H9 (cell line): ENCODE measurements at regions not wholly inside any gene's neighbourhood (a gene's known extent, or its start where the extent isn't known, plus 50 kb on each side); places are given as distances from the start of the nearest gene placed in this dataset.

Source experiments
- DNase-seq: peaks from one replicate; pipeline ENCODE4 v3.0.0-alpha.2; 2017
- H2AFZ ChIP-seq: one replicate; pipeline ENCODE4 v1.6.1; 2013; ENCODE audit warnings: mild to moderate bottlenecking, low read length, control low read depth, moderate library complexity
- H2AK5ac ChIP-seq: 2 replicates; pipeline ENCODE4 v1.6.1; 2013; ENCODE audit warnings: low read length, control low read depth, mixed read lengths; ENCODE audit not compliant: insufficient read length
- H2BK120ac ChIP-seq: one replicate; pipeline ENCODE4 v1.6.1; 2013; ENCODE audit warnings: low read depth, mild to moderate bottlenecking, low read length, control low read depth, inconsistent platforms; ENCODE audit not compliant: poor library complexity, severe bottlenecking
- H2BK12ac ChIP-seq: 2 replicates; pipeline ENCODE4 v1.6.1; 2013; ENCODE audit warnings: low read length, control low read depth, mixed read lengths, low read depth; ENCODE audit not compliant: insufficient read length
- H2BK15ac ChIP-seq: 2 replicates; pipeline ENCODE4 v1.6.1; 2013; ENCODE audit warnings: low read depth, low read length, control low read depth
- H2BK20ac ChIP-seq: one replicate; pipeline ENCODE4 v1.6.1; 2013; ENCODE audit warnings: low read depth, mild to moderate bottlenecking, low read length, control low read depth, inconsistent platforms; ENCODE audit not compliant: poor library complexity, severe bottlenecking
- H2BK5ac ChIP-seq: 2 replicates; pipeline ENCODE4 v1.6.1; 2013; ENCODE audit warnings: low read length, control low read depth, mixed read lengths; ENCODE audit not compliant: insufficient read length
- H3K14ac ChIP-seq: 2 replicates; pipeline ENCODE4 v1.6.1; 2013; ENCODE audit warnings: low read length, control low read depth; ENCODE audit not compliant: insufficient read depth
- H3K18ac ChIP-seq: 2 replicates; pipeline ENCODE4 v1.6.1; 2013; ENCODE audit warnings: low read depth, mild to moderate bottlenecking, mixed read lengths, low read length, control low read depth; ENCODE audit not compliant: insufficient read length
- H3K23ac ChIP-seq: 2 replicates; pipeline ENCODE4 v1.6.1; 2013; ENCODE audit warnings: low read length, control low read depth, mixed read lengths, low read depth; ENCODE audit not compliant: insufficient read length
- H3K23me2 ChIP-seq: 2 replicates; pipeline ENCODE4 v1.6.1; 2013; ENCODE audit warnings: low read depth, mild to moderate bottlenecking, mixed read lengths, low read length, control low read depth; ENCODE audit not compliant: insufficient read length, poor library complexity, severe bottlenecking
- H3K27ac ChIP-seq: 2 replicates; pipeline ENCODE4 v1.5.1; 2013; ENCODE audit warnings: low read length, control low read depth, mixed read lengths, low read depth; ENCODE audit not compliant: insufficient read length
- H3K27me3 ChIP-seq: 2 replicates; pipeline ENCODE4 v1.6.1; 2013; ENCODE audit warnings: low read length, control low read depth, inconsistent platforms; ENCODE audit not compliant: insufficient read depth
- H3K4ac ChIP-seq: 2 replicates; pipeline ENCODE4 v1.6.1; 2013; ENCODE audit warnings: low read depth, mild to moderate bottlenecking, control low read depth, inconsistent platforms, low read length, moderate library complexity
- H3K4me1 ChIP-seq: 2 replicates; pipeline ENCODE4 v1.6.1; 2013; ENCODE audit warnings: low read length, control low read depth, inconsistent platforms; ENCODE audit not compliant: insufficient read depth
- H3K4me2 ChIP-seq: 2 replicates; pipeline ENCODE4 v1.6.1; 2013; ENCODE audit warnings: low read length, control low read depth, mixed read lengths; ENCODE audit not compliant: insufficient read length, insufficient read depth
- H3K56ac ChIP-seq: 2 replicates; pipeline ENCODE4 v1.6.1; 2013; ENCODE audit warnings: low read depth, mild to moderate bottlenecking, mixed read lengths, low read length, control low read depth; ENCODE audit not compliant: insufficient read length
- H3K79me1 ChIP-seq: 2 replicates; pipeline ENCODE4 v1.6.1; 2013; ENCODE audit warnings: low read depth, mild to moderate bottlenecking, moderate library complexity, low read length, control low read depth, inconsistent platforms; ENCODE audit not compliant: insufficient read depth, poor library complexity, severe bottlenecking
- H3K79me2 ChIP-seq: 2 replicates; pipeline ENCODE4 v1.6.1; 2013; ENCODE audit warnings: low read length, control low read depth, inconsistent platforms; ENCODE audit not compliant: insufficient read depth
- H3K9ac ChIP-seq: 2 replicates; pipeline ENCODE4 v1.6.1; 2013; ENCODE audit warnings: low read length, control low read depth, mixed read lengths; ENCODE audit not compliant: insufficient read length; ENCODE audit errors: extremely low read depth
- H3K9me3 ChIP-seq: one replicate; pipeline ENCODE4 v1.6.1; 2013; ENCODE audit warnings: low read depth, low read length, inconsistent platforms; ENCODE audit not compliant: control insufficient read depth
- H3T11ph ChIP-seq: one replicate; pipeline ENCODE4 v1.6.1; 2013; ENCODE audit warnings: mild to moderate bottlenecking, low read length, control low read depth, inconsistent platforms
- H4K20me1 ChIP-seq: one replicate; pipeline ENCODE4 v1.6.1; 2013; ENCODE audit not compliant: control insufficient read depth, insufficient read length, insufficient read depth
- H4K5ac ChIP-seq: 2 replicates; pipeline ENCODE4 v1.6.1; 2013; ENCODE audit warnings: low read depth, mild to moderate bottlenecking, mixed read lengths, low read length, control low read depth; ENCODE audit not compliant: insufficient read length
- H4K8ac ChIP-seq: replicated peaks from 2 replicates; pipeline ENCODE4 v1.6.1; 2013; ENCODE audit warnings: low read length, control low read depth, mixed read lengths, low read depth; ENCODE audit not compliant: insufficient read length
- H4K91ac ChIP-seq: 2 replicates; pipeline ENCODE4 v1.6.1; 2013; ENCODE audit warnings: low read depth, mild to moderate bottlenecking, moderate library complexity, mixed read lengths, low read length, control low read depth; ENCODE audit not compliant: insufficient read length
- H3K27ac Mint-ChIP-seq, 3 experiments: 2 replicates in 2 of 3; 3 replicates in 1 of 3; pipeline ENCODE4 v1.8.0; 2020 to 2021; ENCODE audit warnings: mixed read lengths in 3 of 3, mild to moderate bottlenecking in 1 of 3, moderate library complexity in 1 of 3
- H3K27me3 Mint-ChIP-seq: 2 replicates; pipeline ENCODE4 v1.8.0; 2021; ENCODE audit warnings: low read depth, mild to moderate bottlenecking, moderate library complexity, mixed read lengths
- H3K36me3 Mint-ChIP-seq, 3 experiments: 2 replicates in 2 of 3; 3 replicates in 1 of 3; pipeline ENCODE4 v1.8.0; 2020 to 2021; ENCODE audit warnings: low read depth in 3 of 3, mixed read lengths in 3 of 3; ENCODE audit not compliant: insufficient read depth in 1 of 3
- H3K4me1 Mint-ChIP-seq, 2 experiments: 2 replicates each; pipeline ENCODE4 v1.8.0; 2020; ENCODE audit warnings: mixed read lengths in 2 of 2
- H3K4me3 Mint-ChIP-seq, 2 experiments: 2 replicates in 1 of 2; 3 replicates in 1 of 2; pipeline ENCODE4 v1.8.0; 2020 to 2021; ENCODE audit warnings: mild to moderate bottlenecking in 2 of 2, mixed read lengths in 2 of 2, moderate library complexity in 1 of 2
- H3K9me3 Mint-ChIP-seq, 2 experiments: 2 replicates in 1 of 2; 3 replicates in 1 of 2; pipeline ENCODE4 v1.8.0; 2020; ENCODE audit warnings: mild to moderate bottlenecking in 2 of 2, mixed read lengths in 2 of 2, moderate library complexity in 1 of 2
- CTCF ChIP-seq: fragments of 200-600 bp; sonication (generic); conservative IDR thresholded peaks from 3 replicates; pipeline ENCODE4 v1.8.0; 2021; ENCODE audit warnings: antibody characterized with exemption, mild to moderate bottlenecking
- WGBS: extraction: QIAGEN DNeasy Blood & Tissue Kit; methylation state at CpG from one replicate; pipeline ENCODE4 v1.1.7; 2013; ENCODE audit warnings: missing lambda C conversion rate, low lambda C conversion rate, mixed read lengths; ENCODE audit not compliant: insufficient read length; ENCODE audit errors: extremely low coverage; 5-methylcytosine and 5-hydroxymethylcytosine counted together

- Histone ChIP-seq H4K8ac (no peak overlapping the region), H4K20me1 (no peaks in the 10 kb centered on the region), H3K14ac (no peak overlapping the region), H3K4me2 (no peak overlapping the region), H3K9me3 (no peaks in the 10 kb centered on the region), H2BK20ac (no peak overlapping the region), H4K91ac (no peak overlapping the region), H3K4me1 (no peaks in the 10 kb centered on the region), H3K56ac (no peak overlapping the region), H2AFZ (no peak overlapping the region), H2BK5ac (no peak overlapping the region), H2AK5ac (no peak overlapping the region), H2BK15ac (no peak overlapping the region), H3K23ac (no peak overlapping the region), H4K5ac (no peak overlapping the region), H3T11ph (no peak overlapping the region), H3K23me2 (no peaks in the 10 kb centered on the region), H3K79me2 (no peaks in the 10 kb centered on the region), H3K27me3 (no peaks in the 10 kb centered on the region), H2BK12ac (no peak overlapping the region), H3K9ac (no peak overlapping the region), H2BK120ac (no peak overlapping the region), H3K18ac (no peak overlapping the region), H3K79me1 (no peaks in the 10 kb centered on the region), H3K27ac (no peak overlapping the region), H3K4ac (no peak overlapping the region)
- DNase-seq = no peak
- Mint-ChIP-seq H3K27ac (no peak overlapping the region), H3K36me3 (peaks cover 0 to 6% (median 2%) of the 10 kb centered on the region in 3 experiments; a peak in 2 of 7 replicates), H3K4me1 (no peaks in the 10 kb centered on the region), H3K27me3 (no peaks in the 10 kb centered on the region), H3K9me3 (peaks cover 4 to 6% of the 10 kb centered on the region in 2 experiments; a peak in 2 of 5 replicates), H3K4me3 (no peak overlapping the region)
- no CpG with 5 or more reads among the region's 2 CpGs for WGBS
- no peak for TF ChIP-seq CTCF
Observed at GRCh38 chr13:68099631-68100030, 869.5 kb upstream of the PCDH9 start.
